T-cell (primary cell): ENCODE measurements at regions not wholly inside any gene's neighbourhood (a gene's known extent, or its start where the extent isn't known, plus 50 kb on each side); places are given as distances from the start of the nearest gene placed in this dataset.

ENCODE experiments used
- ATAC-seq, 4 experiments: fragments of 200-7000 bp in 3 of 4; fragments of 150-1000 bp in 1 of 4; cut with Tn5 transposase; replicated peaks in 1 of 4; 1 replicate in 3 of 4; 2 replicates in 1 of 4; pipeline ENCODE4 v1.10.0; 2021; ENCODE audit warnings: moderate library complexity in 3 of 4, mild to moderate bottlenecking in 2 of 4, moderate number of reproducible peaks in 1 of 4
- CTCF ChIA-PET, 2 donors: fragments of 300-600 bp; sonication (Branson Sonifier 250); formaldehyde crosslinking; loops; one replicate each; lab custom pipeline; 2022; ENCODE audit warnings: antibody characterized with exemption in 2 of 2; lab: Charles Lee
- POLR2A ChIA-PET, 2 donors: fragments of 300-600 bp; sonication (Branson Sonifier 250); formaldehyde crosslinking; loops; one replicate each; lab custom pipeline; 2022; ENCODE audit warnings: antibody characterized with exemption in 2 of 2; lab: Charles Lee
- DNase-seq, 35 experiments: peaks; one replicate each; pipeline versions ENCODE4 v3.0.0 to v3.0.0-alpha.2; 2013 to 2023
- H3K27ac ChIP-seq: one replicate; pipeline ENCODE4 v1.5.1; 2013; ENCODE audit warnings: low read length
- H3K27me3 ChIP-seq, 2 experiments: replicated peaks in 1 of 2; 1 replicate in 1 of 2; 2 replicates in 1 of 2; pipeline versions ENCODE4 v1.6.1 to v1.7.0; 2013; ENCODE audit warnings: low read length in 1 of 2, mixed read lengths in 1 of 2; ENCODE audit not compliant: control insufficient read depth in 2 of 2, insufficient read depth in 2 of 2; ENCODE audit errors: extremely low read depth in 1 of 2
- H3K36me3 ChIP-seq, 2 donors: 1 replicate in 1 of 2; 2 replicates in 1 of 2; pipeline versions ENCODE4 v1.6.1 to v1.7.0; 2013; ENCODE audit warnings: low read length in 1 of 2; ENCODE audit not compliant: control insufficient read depth in 2 of 2, insufficient read depth in 1 of 2; ENCODE audit errors: extremely low read depth in 1 of 2
- H3K4me1 ChIP-seq, 2 experiments: 1 replicate in 1 of 2; 2 replicates in 1 of 2; pipeline versions ENCODE4 v1.6.1 to v1.7.0; 2013; ENCODE audit warnings: low read length in 2 of 2, mixed read lengths in 1 of 2; ENCODE audit not compliant: insufficient read depth in 2 of 2, control insufficient read depth in 1 of 2; ENCODE audit errors: extremely low read depth in 1 of 2
- H3K4me3 ChIP-seq, 2 donors: 1 replicate in 1 of 2; 2 replicates in 1 of 2; pipeline versions ENCODE4 v1.5.1 to v1.7.0; 2013; ENCODE audit warnings: mild to moderate bottlenecking in 2 of 2, low read length in 1 of 2, moderate library complexity in 1 of 2; ENCODE audit not compliant: control insufficient read depth in 1 of 2; ENCODE audit errors: extremely low read depth in 1 of 2
- H3K9me3 ChIP-seq: 2 replicates; pipeline ENCODE4 v1.7.0; 2013
- H3K27ac Mint-ChIP-seq, 2 donors: one replicate each; pipeline ENCODE4 v1.8.0; 2020 to 2021; ENCODE audit warnings: mild to moderate bottlenecking in 2 of 2, mixed read lengths in 2 of 2
- H3K27me3 Mint-ChIP-seq, 2 donors: one replicate each; pipeline ENCODE4 v1.8.0; 2021 to 2022; ENCODE audit warnings: mixed read lengths in 2 of 2
- H3K36me3 Mint-ChIP-seq: one replicate; pipeline ENCODE4 v1.8.0; 2021; ENCODE audit warnings: mixed read lengths
- H3K4me1 Mint-ChIP-seq, 3 donors: one replicate each; pipeline ENCODE4 v1.8.0; 2020 to 2022; ENCODE audit warnings: mixed read lengths in 3 of 3, mild to moderate bottlenecking in 1 of 3
- H3K4me3 Mint-ChIP-seq, 3 donors: one replicate each; pipeline ENCODE4 v1.8.0; 2020 to 2022; ENCODE audit warnings: mild to moderate bottlenecking in 3 of 3, mixed read lengths in 3 of 3, moderate library complexity in 3 of 3
- H3K9me3 Mint-ChIP-seq, 3 donors: one replicate each; pipeline ENCODE4 v1.8.0; 2020 to 2022; ENCODE audit warnings: mixed read lengths in 3 of 3
- WGBS: methylation state at CpG from one replicate; pipeline ENCODE4 v1.1.5; 2013; ENCODE audit warnings: missing lambda C conversion rate; ENCODE audit not compliant: insufficient coverage; 5-methylcytosine and 5-hydroxymethylcytosine counted together

GRCh38 chr9:135294836-135295235, 184.7 kb upstream of the PPP1R26 start:
- Mint-ChIP-seq H3K4me1 (no peaks in the 10 kb centered on the region), H3K27me3 (peaks cover 19 to 20% of the 10 kb centered on the region in 2 donors), H3K27ac (no peak overlapping the region), H3K36me3 (no peaks in the 10 kb centered on the region), H3K9me3 (no peaks in the 10 kb centered on the region), H3K4me3 (no peak overlapping the region)
- DNase-seq (no peak), ATAC-seq (no peak)
- H3K9me3 ChIP-seq = no peaks in the 10 kb centered on the region
- peaks cover 0 to 20% of the 10 kb centered on the region in 2 experiments for H3K27me3 ChIP-seq
- H3K4me1 ChIP-seq = no peaks in the 10 kb centered on the region
- H3K4me3 ChIP-seq = no peak overlapping the region
- H3K27ac ChIP-seq = no peak overlapping the region
- POLR2A ChIA-PET = no interaction called here
- H3K36me3 ChIP-seq = no peaks in the 10 kb centered on the region
- WGBS = 91% methylated on average over 8 of the region's 11 CpGs
- CTCF ChIA-PET = no interaction called here

DNA sequence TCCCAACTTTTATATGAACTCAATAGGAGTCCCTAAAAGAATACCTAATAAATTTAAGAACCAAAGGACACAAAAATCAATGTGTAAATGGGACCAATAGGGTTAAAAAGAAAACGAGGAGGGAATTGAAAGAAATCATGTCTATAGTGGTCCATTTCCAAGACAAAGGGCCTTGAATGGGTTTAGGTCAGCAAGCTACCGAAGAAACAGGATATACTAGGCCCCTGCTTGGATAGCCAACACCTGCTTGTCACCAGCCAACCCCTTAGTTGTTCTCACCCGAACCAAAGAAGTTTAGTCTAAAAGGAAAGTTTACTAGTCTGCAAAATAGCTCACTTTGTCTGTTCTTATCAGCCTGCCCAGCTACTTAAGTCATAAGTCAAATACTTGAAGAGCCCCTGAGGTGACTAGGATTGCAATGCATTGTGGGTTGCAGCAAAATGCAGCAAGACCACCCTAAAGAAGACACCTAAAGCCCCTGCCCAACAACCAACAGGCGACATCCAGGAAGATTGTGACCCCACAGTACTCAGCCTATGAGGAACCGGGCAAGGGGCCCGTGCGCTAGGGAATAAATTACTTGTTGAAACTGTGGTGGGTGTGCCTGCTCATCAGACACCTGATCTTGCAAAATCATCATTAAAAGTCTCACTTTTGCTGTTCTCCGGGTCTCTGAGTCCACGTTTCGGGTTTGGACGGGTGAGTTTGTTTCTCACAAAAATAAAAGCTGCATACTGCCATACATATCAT, 183.9 kb upstream of the PPP1R26 start:
- Mint-ChIP-seq H3K27me3 (peaks cover 15% of the 10 kb centered on the region in 2 donors), H3K36me3 (no peaks in the 10 kb centered on the region), H3K9me3 (no peaks in the 10 kb centered on the region), H3K4me3 (no peak overlapping the region), H3K27ac (no peak overlapping the region), H3K4me1 (no peaks in the 10 kb centered on the region)
- Histone ChIP-seq H3K9me3 (no peaks in the 10 kb centered on the region), H3K4me3 (no peak overlapping the region), H3K27me3 (peaks cover 0 to 21% of the 10 kb centered on the region in 2 experiments), H3K4me1 (no peaks in the 10 kb centered on the region), H3K36me3 (no peaks in the 10 kb centered on the region), H3K27ac (no peak overlapping the region)
- WGBS = 90% methylated on average over 2 of the region's 11 CpGs
- POLR2A ChIA-PET = no interaction called here
- DNase-seq (no peak), ATAC-seq (no peak)
- CTCF ChIA-PET = no interaction called here

- no peak overlapping the region for H3K27ac ChIP-seq
- Mint-ChIP-seq H3K27me3 (peaks cover 9 to 15% of the 10 kb centered on the region in 2 donors), H3K27ac (no peak overlapping the region)
Observed at GRCh38 chr9:135296735-135297455, 182.7 kb upstream of the PPP1R26 start.

DNA sequence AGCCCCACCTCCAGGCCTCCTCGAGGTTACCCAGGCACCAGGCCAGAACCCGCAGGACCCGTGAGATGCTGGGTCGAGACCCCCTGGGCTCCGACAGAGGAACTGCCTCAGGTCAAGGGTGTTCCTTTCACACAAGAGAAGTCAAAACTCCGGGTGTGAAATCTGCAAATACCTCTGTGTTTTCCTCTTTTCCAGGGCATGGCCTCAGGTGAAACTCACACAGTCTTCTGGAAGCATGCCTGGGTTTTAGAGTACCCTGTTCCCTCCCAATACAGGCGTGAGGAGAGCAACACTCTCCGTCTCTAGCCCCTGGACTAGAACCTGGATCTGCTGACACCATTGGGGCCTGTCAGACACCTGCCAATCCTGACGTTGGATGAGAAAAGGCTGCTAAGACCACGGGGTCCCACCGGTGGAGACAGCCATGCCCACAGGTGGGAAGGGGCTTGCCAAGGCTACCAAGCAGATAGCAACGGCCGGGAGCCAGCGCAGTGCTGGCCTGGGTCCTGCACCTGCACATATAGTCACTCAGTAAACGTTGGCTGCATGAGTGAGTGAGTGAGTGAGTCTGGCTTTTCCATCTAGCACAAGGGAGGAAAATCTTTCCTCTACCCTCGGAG, 182.0 kb upstream of the PPP1R26 start:
- CTCF ChIA-PET = no interaction called here
- no peaks in the 10 kb centered on the region for H3K4me1 Mint-ChIP-seq
- 48% methylated on average over 9 of the region's 16 CpGs for WGBS

More at GRCh38 chr9:135296735-135297455, 182.7 kb upstream of the PPP1R26 start:
- no peaks in the 10 kb centered on the region for H3K36me3 ChIP-seq
- no peaks in the 10 kb centered on the region for H3K9me3 ChIP-seq
- no peaks in the 10 kb centered on the region for H3K36me3 Mint-ChIP-seq
- H3K4me1 Mint-ChIP-seq = no peaks in the 10 kb centered on the region
- H3K27me3 ChIP-seq = peaks cover 0 to 29% of the 10 kb centered on the region in 2 experiments
- H3K9me3 Mint-ChIP-seq = no peaks in the 10 kb centered on the region
- no peak overlapping the region for H3K4me3 ChIP-seq
- H3K4me3 Mint-ChIP-seq = no peak overlapping the region
- CTCF ChIA-PET = no interaction called here
- ATAC-seq = no peak
- peak in 1 of 35 experiments; percentile 12 for DNase-seq
- POLR2A ChIA-PET = no interaction called here
- no peaks in the 10 kb centered on the region for H3K4me1 ChIP-seq
- WGBS = 59% methylated on average over 10 of the region's 12 CpGs

DNA sequence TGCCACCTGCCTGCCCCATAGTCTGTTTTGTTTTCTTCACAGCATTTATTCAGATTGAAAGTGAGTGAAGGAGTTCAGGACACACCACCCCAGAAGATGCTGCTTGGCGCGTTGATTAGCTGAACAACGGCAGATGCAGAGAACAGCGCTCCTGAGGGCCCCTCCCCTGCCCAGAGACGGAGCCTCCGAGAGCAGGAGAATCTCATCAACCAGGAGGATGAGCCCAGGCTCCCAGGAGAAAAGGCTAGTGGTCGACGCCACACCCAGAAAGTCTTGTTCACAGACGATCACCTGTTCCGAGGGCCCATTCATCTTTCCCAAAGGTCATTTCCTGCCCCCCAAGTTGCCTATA, 180.4 kb upstream of the PPP1R26 start:
- no peak overlapping the region for H3K4me3 ChIP-seq
- no peaks in the 10 kb centered on the region for H3K36me3 ChIP-seq
- Mint-ChIP-seq H3K4me1 (no peaks in the 10 kb centered on the region), H3K27me3 (peaks cover 10 to 13% of the 10 kb centered on the region in 2 donors), H3K9me3 (peaks cover 0 to 6% (median 0%) of the 10 kb centered on the region in 3 donors), H3K27ac (no peak overlapping the region), H3K4me3 (no peak overlapping the region), H3K36me3 (no peaks in the 10 kb centered on the region)
- H3K27me3 ChIP-seq = peaks cover 0 to 31% of the 10 kb centered on the region in 2 experiments
- CTCF ChIA-PET = no interaction called here
- H3K9me3 ChIP-seq = no peaks in the 10 kb centered on the region
- WGBS = 85% methylated on average over 10 of the region's 10 CpGs
- H3K4me1 ChIP-seq = no peaks in the 10 kb centered on the region
- POLR2A ChIA-PET = no interaction called here
- no peak overlapping the region for H3K27ac ChIP-seq
- no peak for DNase-seq
- no peak for ATAC-seq

More for the DNA sequence above, 182.0 kb upstream of the PPP1R26 start:
- H3K36me3 ChIP-seq = no peaks in the 10 kb centered on the region
- peak in 1 of 35 experiments; percentile 9 for DNase-seq
- H3K4me3 Mint-ChIP-seq = no peak overlapping the region
- no peaks in the 10 kb centered on the region for H3K36me3 Mint-ChIP-seq
- peaks cover 0 to 33% of the 10 kb centered on the region in 2 experiments for H3K27me3 ChIP-seq
- no peak overlapping the region for H3K4me3 ChIP-seq
- no peaks in the 10 kb centered on the region for H3K9me3 Mint-ChIP-seq
- no peak overlapping the region for H3K27ac Mint-ChIP-seq
- no peak overlapping the region for H3K27ac ChIP-seq
- H3K9me3 ChIP-seq = no peaks in the 10 kb centered on the region
- no peaks in the 10 kb centered on the region for H3K4me1 ChIP-seq
- H3K27me3 Mint-ChIP-seq = peaks cover 4 to 15% of the 10 kb centered on the region in 2 donors
- POLR2A ChIA-PET = no interaction called here
- peak in 1 of 4 experiments; percentile 27 for ATAC-seq

DNA sequence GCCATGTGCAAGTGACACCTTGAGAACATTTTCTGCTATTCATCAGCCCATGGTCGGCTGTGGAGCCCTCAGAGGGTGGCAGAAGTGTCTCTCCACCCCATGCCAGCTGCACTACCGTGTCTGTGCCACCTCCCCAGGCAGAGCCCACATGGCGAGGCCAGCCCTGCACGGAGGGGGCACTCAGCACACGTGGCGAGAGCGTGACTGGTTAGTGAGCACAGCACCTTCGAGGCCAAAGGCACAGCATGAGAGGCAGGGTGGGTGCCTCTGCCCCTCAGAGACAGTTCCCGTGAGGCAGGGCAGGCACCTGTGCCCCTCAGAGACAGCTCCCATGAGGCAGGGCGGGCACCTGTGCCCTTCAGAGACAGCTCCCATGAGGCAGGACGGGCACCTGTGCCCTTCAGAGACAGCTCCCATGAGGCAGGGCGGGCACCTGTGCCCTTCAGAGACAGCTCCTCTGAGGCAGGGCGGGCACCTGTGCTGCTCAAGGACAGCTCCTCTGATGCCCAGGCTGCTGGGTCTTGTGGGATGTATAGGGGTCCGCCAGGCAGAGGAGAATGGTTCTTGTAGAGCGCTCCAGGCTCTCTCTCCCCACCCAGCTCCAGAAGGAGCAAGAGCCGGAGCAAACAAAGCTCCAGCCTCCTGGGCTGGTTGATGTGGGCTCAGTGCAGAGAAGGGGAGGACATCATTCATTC, 179.8 kb upstream of the PPP1R26 start:
- H3K27me3 Mint-ChIP-seq = peaks cover 10 to 14% of the 10 kb centered on the region in 2 donors
- no peak overlapping the region for H3K27ac ChIP-seq
- DNase-seq (peak in 1 of 35 experiments; percentile 13), ATAC-seq (no peak)
- POLR2A ChIA-PET = interaction anchor here in 1 of 2 donors (0.5 kb wide), 1 partner anchor 18 kb away, joined by 3 read pairs; no protein-coding TSS in a partner anchor
- no peaks in the 10 kb centered on the region for H3K4me1 Mint-ChIP-seq
- H3K36me3 ChIP-seq = no peaks in the 10 kb centered on the region
- H3K27ac Mint-ChIP-seq = no peak overlapping the region
- H3K36me3 Mint-ChIP-seq = no peaks in the 10 kb centered on the region
- CTCF ChIA-PET = no interaction called here
- WGBS = 70% methylated on average over 12 of the region's 16 CpGs
- H3K4me1 ChIP-seq = no peaks in the 10 kb centered on the region
- peaks cover 0 to 10% (median 0%) of the 10 kb centered on the region in 3 donors for H3K9me3 Mint-ChIP-seq
- no peak overlapping the region for H3K4me3 Mint-ChIP-seq
- no peak overlapping the region for H3K4me3 ChIP-seq
- peaks cover 0 to 31% of the 10 kb centered on the region in 2 experiments for H3K27me3 ChIP-seq
- H3K9me3 ChIP-seq = no peaks in the 10 kb centered on the region
